Activated CD8-positive, alpha-beta T cell treated with anti-CD3 and anti-CD28 coated beads for 36 hours (primary cell): ENCODE measurements at regions not wholly inside any gene's neighbourhood (a gene's known extent, or its start where the extent isn't known, plus 50 kb on each side); places are given as distances from the start of the nearest gene placed in this dataset.

ENCODE experiments used
- ATAC-seq: fragments of 200-7000 bp; cut with Tn5 transposase; one replicate; pipeline ENCODE4 v1.10.0; 2021; ENCODE audit warnings: mild to moderate bottlenecking, moderate library complexity
- CTCF ChIA-PET: fragments of 350-600 bp; sonication (Branson Sonifier 250); formaldehyde crosslinking; loops from one replicate; lab custom pipeline; 2021; ENCODE audit warnings: antibody characterized with exemption; lab: Charles Lee
- POLR2A ChIA-PET: fragments of 350-600 bp; sonication (Branson Sonifier 250); formaldehyde crosslinking; loops from one replicate; lab custom pipeline; 2021; ENCODE audit warnings: antibody characterized with exemption; lab: Charles Lee
- DNase-seq: peaks from one replicate; pipeline ENCODE4 v3.0.0-alpha.2; 2020
- H3K27ac Mint-ChIP-seq: one replicate; pipeline ENCODE4 v1.8.0; 2021; ENCODE audit warnings: mild to moderate bottlenecking, mixed read lengths
- H3K27me3 Mint-ChIP-seq: one replicate; pipeline ENCODE4 v1.8.0; 2021; ENCODE audit warnings: mixed read lengths
- H3K36me3 Mint-ChIP-seq: one replicate; pipeline ENCODE4 v1.8.0; 2021; ENCODE audit warnings: low read depth, mixed read lengths
- H3K4me1 Mint-ChIP-seq: one replicate; pipeline ENCODE4 v1.8.0; 2021; ENCODE audit warnings: low read depth, mixed read lengths
- H3K4me3 Mint-ChIP-seq: one replicate; pipeline ENCODE4 v1.8.0; 2021; ENCODE audit warnings: mild to moderate bottlenecking, moderate library complexity, mixed read lengths
- H3K9me3 Mint-ChIP-seq: one replicate; pipeline ENCODE4 v1.8.0; 2021; ENCODE audit warnings: mixed read lengths
- CTCF ChIP-seq: fragments of 200-600 bp; IDR thresholded peaks from one replicate; pipeline ENCODE4 v1.8.0; 2022; ENCODE audit warnings: antibody characterized with exemption, mild to moderate bottlenecking
- intact Hi-C: fragments of 100-400 bp; cut with micrococcal nuclease; formaldehyde crosslinking; loops from one replicate; pipeline ENCODE4 v1.10.0; 2022

GRCh38 chr9:126127591-126127990 is 199.0 kb upstream of the MVB12B start:
- Mint-ChIP-seq H3K4me1 (no peaks in the 10 kb centered on the region), H3K36me3 (no peaks in the 10 kb centered on the region), H3K4me3 (no peak overlapping the region), H3K27me3 (peaks cover 26% of the 10 kb centered on the region), H3K27ac (no peak overlapping the region), H3K9me3 (no peaks in the 10 kb centered on the region)
- ChIA-PET POLR2A (no interaction called here), CTCF (no interaction called here)
- no peak for TF ChIP-seq CTCF
- intact Hi-C loops, result no loop called here
- no peak for DNase-seq
- ATAC-seq, result no peak

DNA sequence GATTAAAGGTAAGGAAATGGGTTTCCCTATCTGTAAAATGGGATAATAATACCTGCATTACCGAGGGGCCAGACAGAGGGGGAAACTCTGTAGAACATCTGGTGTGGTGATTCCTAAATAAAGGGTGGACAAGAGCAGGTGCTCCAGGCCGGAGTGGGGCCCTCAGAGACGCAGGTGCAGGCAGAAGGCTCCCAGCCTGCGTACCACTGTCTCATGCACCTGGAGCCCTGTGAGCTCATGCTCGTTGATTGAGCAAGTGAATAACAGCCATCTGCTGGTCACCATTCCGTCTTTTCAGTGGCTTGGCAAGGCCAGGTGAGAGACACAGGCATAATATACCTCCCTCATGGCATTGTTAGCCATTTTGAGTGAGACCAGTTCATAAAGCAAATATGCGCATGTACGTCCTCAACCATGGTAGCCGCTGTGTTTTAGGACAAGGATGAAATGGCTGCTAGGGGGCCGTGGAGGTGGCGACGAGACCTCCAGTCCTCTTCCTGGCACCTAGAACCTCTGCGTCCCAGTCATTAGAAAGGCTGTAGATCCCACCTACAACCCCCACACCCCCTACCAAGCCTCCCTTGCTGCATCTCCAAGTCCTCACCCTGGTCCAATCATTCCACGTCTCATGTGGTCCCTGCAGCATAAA is 198.0 kb upstream of the MVB12B start:
- Mint-ChIP-seq H3K9me3 (no peaks in the 10 kb centered on the region), H3K4me1 (no peaks in the 10 kb centered on the region), H3K4me3 (no peak overlapping the region), H3K27me3 (peaks cover 26% of the 10 kb centered on the region), H3K27ac (no peak overlapping the region), H3K36me3 (no peaks in the 10 kb centered on the region)
- no peak for TF ChIP-seq CTCF
- POLR2A ChIA-PET, result no interaction called here
- no peak for ATAC-seq
- CTCF ChIA-PET, result no interaction called here
- no peak for DNase-seq
- intact Hi-C loops, result no loop called here

- Mint-ChIP-seq H3K4me1 (no peaks in the 10 kb centered on the region), H3K4me3 (no peak overlapping the region), H3K27me3 (peaks cover 22% of the 10 kb centered on the region), H3K9me3 (no peaks in the 10 kb centered on the region), H3K36me3 (no peaks in the 10 kb centered on the region), H3K27ac (no peak overlapping the region)
- DNase-seq (no peak), ATAC-seq (no peak)
- intact Hi-C loops, result no loop called here
- ChIA-PET POLR2A (interaction anchor here (0.6 kb wide), 1 partner anchor 74 kb away, joined by 3 read pairs; no protein-coding TSS in a partner anchor), CTCF (no interaction called here)
- no peak for TF ChIP-seq CTCF
These were observed 195.3 kb upstream of the MVB12B start for GRCh38 chr9:126131066-126132010.

GRCh38 chr9:126132746-126133145 is 193.9 kb upstream of the MVB12B start:
- H3K27me3 Mint-ChIP-seq, result peaks cover 20% of the 10 kb centered on the region
- POLR2A ChIA-PET, result no interaction called here

More at GRCh38 chr9:126132746-126133145, 193.9 kb upstream of the MVB12B start:
- intact Hi-C loops, result no loop called here
- CTCF ChIA-PET, result no interaction called here
- H3K4me3 Mint-ChIP-seq, result no peak overlapping the region
- no peaks in the 10 kb centered on the region for H3K36me3 Mint-ChIP-seq
- peaks cover 5% of the 10 kb centered on the region for H3K9me3 Mint-ChIP-seq
- DNase-seq (no peak), ATAC-seq (no peak)
- TF ChIP-seq CTCF, result no peak
- H3K27ac Mint-ChIP-seq, result no peak overlapping the region
- H3K4me1 Mint-ChIP-seq, result no peaks in the 10 kb centered on the region
